Karpas-422 (cell line): ENCODE measurements at regions not wholly inside any gene's neighbourhood (a gene's known extent, or its start where the extent isn't known, plus 50 kb on each side); places are given as distances from the start of the nearest gene placed in this dataset.

Experiments
- DNase-seq: peaks from one replicate; pipeline ENCODE4 v3.0.0-alpha.2; 2015
- H2AFZ ChIP-seq: fragments of 200-600 bp; sonication (generic); 2 replicates; pipeline ENCODE4 v1.6.1; 2014; ENCODE audit warnings: antibody characterized with exemption, low read length, mixed read lengths
- H3K27ac ChIP-seq: fragments of 200-600 bp; sonication (generic); 2 replicates; pipeline ENCODE4 v1.5.1; 2014; ENCODE audit warnings: mild to moderate bottlenecking, low read length, moderate library complexity
- H3K27me3 ChIP-seq: fragments of 200-600 bp; sonication (generic); 2 replicates; pipeline ENCODE4 v1.6.1; 2014; ENCODE audit warnings: low read length, mixed read lengths
- H3K36me3 ChIP-seq: fragments of 200-600 bp; sonication (generic); 2 replicates; pipeline ENCODE4 v1.6.1; 2014; ENCODE audit warnings: low read length, mixed read lengths; ENCODE audit not compliant: insufficient read depth
- H3K4me1 ChIP-seq: fragments of 200-600 bp; sonication (generic); 2 replicates; pipeline ENCODE4 v1.6.1; 2014; ENCODE audit warnings: mild to moderate bottlenecking, low read length, mixed read lengths
- H3K4me2 ChIP-seq: fragments of 200-600 bp; sonication (generic); 2 replicates; pipeline ENCODE4 v1.6.1; 2014; ENCODE audit warnings: low read length, low read depth, mild to moderate bottlenecking; ENCODE audit not compliant: poor library complexity, severe bottlenecking
- H3K4me3 ChIP-seq: fragments of 200-600 bp; sonication (generic); 2 replicates; pipeline ENCODE4 v1.5.1; 2014; ENCODE audit warnings: mild to moderate bottlenecking, antibody characterized with exemption, low read length, mixed read lengths
- H3K79me2 ChIP-seq: fragments of 200-600 bp; sonication (generic); 2 replicates; pipeline ENCODE4 v1.6.1; 2014; ENCODE audit warnings: mild to moderate bottlenecking, low read length, mixed read lengths
- H3K9ac ChIP-seq: fragments of 200-600 bp; sonication (generic); 2 replicates; pipeline ENCODE4 v1.6.0; 2014; ENCODE audit warnings: low read length
- H3K9me2 ChIP-seq: fragments of 200-600 bp; sonication (generic), shearing (Covaris generic); replicated peaks from 2 replicates; pipeline ENCODE4 v1.6.0; 2014; ENCODE audit warnings: mild to moderate bottlenecking, low read length, moderate library complexity; ENCODE audit not compliant: insufficient read depth
- H3K9me3 ChIP-seq: fragments of 300-700, 200-600 bp; sonication (generic); 2 replicates; pipeline ENCODE4 v1.6.1; 2014; ENCODE audit warnings: low read length, mixed read lengths
- H4K20me1 ChIP-seq: fragments of 200-600 bp; sonication (generic); 2 replicates; pipeline ENCODE4 v1.6.1; 2014; ENCODE audit warnings: mild to moderate bottlenecking, antibody characterized with exemption, low read length, low read depth; ENCODE audit not compliant: insufficient read depth

DNA sequence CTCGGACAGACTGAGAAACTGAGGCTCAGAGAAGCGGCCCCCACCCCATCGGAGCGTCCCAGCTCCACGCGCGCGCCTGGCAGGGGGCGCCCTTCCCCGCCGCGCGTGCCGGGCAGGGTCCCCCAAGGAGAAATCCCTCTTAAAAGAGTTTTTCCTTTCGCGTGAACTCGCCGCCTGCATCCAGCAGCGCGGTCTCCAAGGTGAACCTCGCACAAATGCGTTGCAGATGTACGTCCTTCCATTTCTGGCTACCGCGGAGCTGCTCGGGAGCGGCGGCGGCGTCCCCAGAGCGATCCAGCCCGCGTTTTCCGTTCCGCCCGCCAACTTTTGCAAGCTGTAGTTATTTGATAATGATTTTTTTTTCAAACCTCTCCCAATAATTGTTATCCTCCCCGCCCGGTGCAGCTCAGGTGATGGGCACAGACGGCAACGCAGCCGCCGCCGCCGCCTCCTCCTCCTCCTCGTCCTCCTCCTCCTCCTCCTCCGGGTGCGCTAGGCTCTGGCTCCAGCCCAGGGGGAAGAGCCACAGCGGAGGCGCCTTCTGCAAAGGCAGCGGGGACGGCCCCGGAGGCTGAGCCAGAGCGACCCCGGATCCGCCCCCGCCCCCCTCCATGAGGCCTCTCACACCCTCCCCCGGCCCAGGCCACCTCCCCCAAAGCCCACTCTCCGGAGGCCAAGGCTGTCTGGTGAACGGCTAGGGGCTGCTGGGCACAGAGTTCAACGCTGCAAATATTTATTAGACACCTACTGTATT lies 74.0 kb upstream of the CUX1 start:
- H3K27ac ChIP-seq = no peak overlapping the region
- H3K79me2 ChIP-seq = no peaks in the 10 kb centered on the region
- peak overlapping the region; percentile 77 for H3K4me2 ChIP-seq
- H2AFZ ChIP-seq = peak overlapping the region; percentile 89
- peak overlapping the region; percentile 48 for H3K9ac ChIP-seq
- peak overlapping the region; percentile 68 for H3K4me3 ChIP-seq
- peak; percentile 71 for DNase-seq
- H3K36me3 ChIP-seq = no peaks in the 10 kb centered on the region
- peaks cover 21% of the 10 kb centered on the region for H3K4me1 ChIP-seq
- H4K20me1 ChIP-seq = no peaks in the 10 kb centered on the region
- no peaks in the 10 kb centered on the region for H3K9me3 ChIP-seq
- no peaks in the 10 kb centered on the region for H3K27me3 ChIP-seq
- no peaks in the 10 kb centered on the region for H3K9me2 ChIP-seq

- no peaks in the 10 kb centered on the region for H3K36me3 ChIP-seq
- H3K4me2 ChIP-seq = peak overlapping the region; percentile 77
- H3K9me2 ChIP-seq = no peaks in the 10 kb centered on the region
- H3K9ac ChIP-seq = peak overlapping the region; percentile 48
- H3K27ac ChIP-seq = no peak overlapping the region
- H3K4me1 ChIP-seq = peaks cover 21% of the 10 kb centered on the region
- H3K4me3 ChIP-seq = peak overlapping the region; percentile 68; the same call in 1 of the 2 replicates
- DNase-seq = no peak
- no peaks in the 10 kb centered on the region for H3K9me3 ChIP-seq
- H2AFZ ChIP-seq = no peak overlapping the region
- H4K20me1 ChIP-seq = no peaks in the 10 kb centered on the region
- H3K79me2 ChIP-seq = no peaks in the 10 kb centered on the region
- H3K27me3 ChIP-seq = no peaks in the 10 kb centered on the region
Measured at GRCh38 chr7:101743995-101744360, 73.4 kb upstream of the CUX1 start.

DNA sequence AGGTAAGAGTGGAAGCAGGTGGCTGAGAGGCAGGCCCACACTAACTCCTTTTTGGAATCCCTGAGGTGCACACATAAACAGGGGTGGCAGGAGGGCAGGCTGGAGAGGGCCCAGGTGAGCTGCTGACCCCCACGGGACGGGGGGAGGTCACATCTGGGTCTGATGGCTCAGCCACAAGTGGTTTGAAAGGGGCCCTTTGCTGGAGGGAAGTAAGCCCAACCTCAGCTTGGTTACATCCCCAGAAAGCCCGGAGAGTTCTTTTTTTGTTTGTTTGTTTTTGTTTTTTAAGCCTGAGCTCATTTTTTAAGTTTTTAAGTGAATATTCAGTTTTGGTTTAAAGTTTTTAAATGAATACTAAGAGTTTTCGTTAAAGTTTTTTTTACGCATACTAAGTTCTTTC lies 72.8 kb upstream of the CUX1 start:
- DNase-seq = no peak

GRCh38 chr7:101746314-101746713 lies 71.1 kb upstream of the CUX1 start:
- DNase-seq = peak; percentile 65
- no peaks in the 10 kb centered on the region for H3K9me3 ChIP-seq
- 0 out of 2 replicates have a peak overlapping the region, but pooled peaks have one; percentile 5 for H2AFZ ChIP-seq
- H3K4me3 ChIP-seq = no peak overlapping the region
- H3K79me2 ChIP-seq = no peaks in the 10 kb centered on the region
- H4K20me1 ChIP-seq = no peaks in the 10 kb centered on the region
- H3K9me2 ChIP-seq = no peaks in the 10 kb centered on the region
- no peak overlapping the region for H3K27ac ChIP-seq
- peaks cover 21% of the 10 kb centered on the region for H3K4me1 ChIP-seq
- H3K4me2 ChIP-seq = no peak overlapping the region
- H3K36me3 ChIP-seq = no peaks in the 10 kb centered on the region
- no peak overlapping the region for H3K9ac ChIP-seq
- no peaks in the 10 kb centered on the region for H3K27me3 ChIP-seq

More for the DNA sequence above, 72.8 kb upstream of the CUX1 start:
- Histone ChIP-seq H4K20me1 (no peaks in the 10 kb centered on the region), H3K4me2 (no peak overlapping the region), H3K9ac (no peak overlapping the region), H3K9me3 (no peaks in the 10 kb centered on the region), H3K27me3 (no peaks in the 10 kb centered on the region), H3K4me1 (peaks cover 21% of the 10 kb centered on the region), H3K9me2 (no peaks in the 10 kb centered on the region), H3K27ac (no peak overlapping the region), H3K79me2 (no peaks in the 10 kb centered on the region), H2AFZ (no peak overlapping the region), H3K4me3 (no peak overlapping the region), H3K36me3 (no peaks in the 10 kb centered on the region)

- no peaks in the 10 kb centered on the region for H3K27me3 ChIP-seq
- no peak overlapping the region for H3K9ac ChIP-seq
- no peak overlapping the region for H3K27ac ChIP-seq
- no peaks in the 10 kb centered on the region for H3K36me3 ChIP-seq
- no peak overlapping the region for H2AFZ ChIP-seq
- H3K4me1 ChIP-seq = peaks cover 21% of the 10 kb centered on the region
- no peaks in the 10 kb centered on the region for H3K9me3 ChIP-seq
- H3K4me2 ChIP-seq = no peak overlapping the region
- no peaks in the 10 kb centered on the region for H4K20me1 ChIP-seq
- no peaks in the 10 kb centered on the region for H3K79me2 ChIP-seq
- no peak for DNase-seq
- H3K4me3 ChIP-seq = no peak overlapping the region
- H3K9me2 ChIP-seq = no peaks in the 10 kb centered on the region
Measured at GRCh38 chr7:101747053-101747878, 70.2 kb upstream of the CUX1 start.

- H3K79me2 ChIP-seq = no peaks in the 10 kb centered on the region
- H3K9me3 ChIP-seq = no peaks in the 10 kb centered on the region
- H2AFZ ChIP-seq = no peak overlapping the region
- H3K4me2 ChIP-seq = no peak overlapping the region
- peaks cover 21% of the 10 kb centered on the region for H3K4me1 ChIP-seq
- H3K9ac ChIP-seq = no peak overlapping the region
- H3K9me2 ChIP-seq = no peaks in the 10 kb centered on the region
- no peaks in the 10 kb centered on the region for H3K27me3 ChIP-seq
- no peaks in the 10 kb centered on the region for H4K20me1 ChIP-seq
- H3K4me3 ChIP-seq = no peak overlapping the region
- DNase-seq = no peak
- H3K36me3 ChIP-seq = no peaks in the 10 kb centered on the region
- no peak overlapping the region for H3K27ac ChIP-seq
Measured at GRCh38 chr7:101747879-101748345, 69.5 kb upstream of the CUX1 start.

GRCh38 chr7:101749891-101750290 lies 67.5 kb upstream of the CUX1 start:
- H3K79me2 ChIP-seq = no peaks in the 10 kb centered on the region
- H3K36me3 ChIP-seq = no peaks in the 10 kb centered on the region
- no peak overlapping the region for H3K4me2 ChIP-seq
- H2AFZ ChIP-seq = no peak overlapping the region
- H3K4me1 ChIP-seq = peaks cover 9% of the 10 kb centered on the region
- no peak for DNase-seq
- no peak overlapping the region for H3K4me3 ChIP-seq
- no peaks in the 10 kb centered on the region for H3K9me2 ChIP-seq
- H4K20me1 ChIP-seq = no peaks in the 10 kb centered on the region
- no peaks in the 10 kb centered on the region for H3K27me3 ChIP-seq
- no peaks in the 10 kb centered on the region for H3K9me3 ChIP-seq
- no peak overlapping the region for H3K27ac ChIP-seq
- no peak overlapping the region for H3K9ac ChIP-seq

GRCh38 chr7:101753316-101753715 lies 64.1 kb upstream of the CUX1 start:
- no peaks in the 10 kb centered on the region for H3K36me3 ChIP-seq
- no peaks in the 10 kb centered on the region for H4K20me1 ChIP-seq
- H2AFZ ChIP-seq = no peak overlapping the region
- no peak overlapping the region for H3K4me3 ChIP-seq
- no peaks in the 10 kb centered on the region for H3K9me3 ChIP-seq
- H3K9me2 ChIP-seq = no peaks in the 10 kb centered on the region
- H3K4me2 ChIP-seq = no peak overlapping the region
- H3K4me1 ChIP-seq = no peaks in the 10 kb centered on the region
- no peaks in the 10 kb centered on the region for H3K27me3 ChIP-seq
- no peaks in the 10 kb centered on the region for H3K79me2 ChIP-seq
- no peak overlapping the region for H3K27ac ChIP-seq
- no peak for DNase-seq
- no peak overlapping the region for H3K9ac ChIP-seq
